ENCODE measurements at regions not wholly inside any gene's neighbourhood (a gene's known extent, or its start where the extent isn't known, plus 50 kb on each side); places are given as distances from the start of the nearest gene placed in this dataset.
A peak's percentile ranks its signal among the peaks of the same experiment; 100 is the strongest.

- H3K9me3 ChIP-seq (ENCODE audit: low read depth): no peaks in the 10 kb centered on the region
- H3K4me2 ChIP-seq: no peak overlapping the region
- no peak for TF ChIP-seq CTCF (IDR thresholded peaks at IDR 0.05; ENCODE audit: poor library complexity)
- no peak for TF ChIP-seq EZH2 (IDR thresholded peaks at IDR 0.05; ENCODE audit: borderline replicate concordance)
- no peak for TF ChIP-seq EZH2phosphoT487 (IDR thresholded peaks at IDR 0.05; ENCODE audit: low read depth, severe bottlenecking, unreplicated experiment)
- DNase-seq (ENCODE audit: low spot score): no peak
- H3K79me2 ChIP-seq: no peaks in the 10 kb centered on the region
- H3K27me3 ChIP-seq: no peaks in the 10 kb centered on the region
- H3K4me3 ChIP-seq: no peak overlapping the region
- no peaks in the 10 kb centered on the region for H3K36me3 ChIP-seq (replicated peaks; ENCODE audit: insufficient read depth, low read depth)
- H3K4me1 ChIP-seq (ENCODE audit: insufficient read depth): peaks cover 10% of the 10 kb centered on the region
- 81% methylated on average over 6 of the region's 6 CpGs for WGBS (ENCODE audit: low lambda C conversion rate, missing lambda C conversion rate)
- H2AFZ ChIP-seq: no peak overlapping the region
- H3K27ac ChIP-seq: no peak overlapping the region
- H4K20me1 ChIP-seq (ENCODE audit: insufficient read depth, poor library complexity, severe bottlenecking): no peaks in the 10 kb centered on the region
- no peaks in the 10 kb centered on the region for H3K9me2 ChIP-seq (replicated peaks; ENCODE audit: insufficient read depth)
Observed at GRCh38 chr5:158022837-158023236, 163.9 kb upstream of the CLINT1 start.

GRCh38 chr5:158022393-158022792 is 163.4 kb upstream of the CLINT1 start:
- Histone ChIP-seq H3K27ac (no peak overlapping the region), H2AFZ (no peak overlapping the region), H3K4me3 (no peak overlapping the region), H3K36me3 (replicated peaks; ENCODE audit: insufficient read depth, low read depth) (no peaks in the 10 kb centered on the region), H3K27me3 (no peaks in the 10 kb centered on the region), H3K79me2 (no peaks in the 10 kb centered on the region), H3K4me2 (no peak overlapping the region), H3K9me3 (ENCODE audit: low read depth) (no peaks in the 10 kb centered on the region), H3K9me2 (replicated peaks; ENCODE audit: insufficient read depth) (no peaks in the 10 kb centered on the region), H3K4me1 (ENCODE audit: insufficient read depth) (peaks cover 6% of the 10 kb centered on the region), H4K20me1 (ENCODE audit: insufficient read depth, poor library complexity, severe bottlenecking) (no peaks in the 10 kb centered on the region)
- TF ChIP-seq CTCF (IDR thresholded peaks at IDR 0.05; ENCODE audit: poor library complexity) (no peak), EZH2phosphoT487 (IDR thresholded peaks at IDR 0.05; ENCODE audit: low read depth, severe bottlenecking, unreplicated experiment) (no peak), EZH2 (IDR thresholded peaks at IDR 0.05; ENCODE audit: borderline replicate concordance) (no peak)
- no peak for DNase-seq (ENCODE audit: low spot score)
- WGBS (ENCODE audit: low lambda C conversion rate, missing lambda C conversion rate): 70% methylated on average over 3 of the region's 3 CpGs

- 59% methylated on average over 5 of the region's 5 CpGs for whole genome bisulfite sequencing (ENCODE audit: low lambda C conversion rate, missing lambda C conversion rate)
- H3K36me3 ChIP-seq (replicated peaks; ENCODE audit: insufficient read depth, low read depth): no peaks in the 10 kb centered on the region
- H3K4me3 ChIP-seq: no peak overlapping the region
- no peaks in the 10 kb centered on the region for H3K79me2 ChIP-seq
- H3K9me2 ChIP-seq (replicated peaks; ENCODE audit: insufficient read depth): no peaks in the 10 kb centered on the region
- no peaks in the 10 kb centered on the region for H3K4me1 ChIP-seq (ENCODE audit: insufficient read depth)
- no peak for TF ChIP-seq EZH2 (IDR thresholded peaks at IDR 0.05; ENCODE audit: borderline replicate concordance)
- TF ChIP-seq CTCF (IDR thresholded peaks at IDR 0.05; ENCODE audit: poor library complexity): no peak
- no peak for TF ChIP-seq EZH2phosphoT487 (IDR thresholded peaks at IDR 0.05; ENCODE audit: low read depth, severe bottlenecking, unreplicated experiment)
- H4K20me1 ChIP-seq (ENCODE audit: insufficient read depth, poor library complexity, severe bottlenecking): no peaks in the 10 kb centered on the region
- no peak overlapping the region for H3K4me2 ChIP-seq
- peak overlapping the region; percentile 43 for H3K27ac ChIP-seq
- no peaks in the 10 kb centered on the region for H3K27me3 ChIP-seq
- DNase-seq (ENCODE audit: low spot score): peak; percentile 49
- no peak overlapping the region for H2AFZ ChIP-seq
- H3K9me3 ChIP-seq (ENCODE audit: low read depth): no peaks in the 10 kb centered on the region
Observed at GRCh38 chr5:158020555-158021418, 161.8 kb upstream of the CLINT1 start.
